ENCODE measurements at regions not wholly inside any gene's neighbourhood (a gene's known extent, or its start where the extent isn't known, plus 50 kb on each side); places are given as distances from the start of the nearest gene placed in this dataset.
A peak's percentile ranks its signal among the peaks of the same experiment; 100 is the strongest.

DNA sequence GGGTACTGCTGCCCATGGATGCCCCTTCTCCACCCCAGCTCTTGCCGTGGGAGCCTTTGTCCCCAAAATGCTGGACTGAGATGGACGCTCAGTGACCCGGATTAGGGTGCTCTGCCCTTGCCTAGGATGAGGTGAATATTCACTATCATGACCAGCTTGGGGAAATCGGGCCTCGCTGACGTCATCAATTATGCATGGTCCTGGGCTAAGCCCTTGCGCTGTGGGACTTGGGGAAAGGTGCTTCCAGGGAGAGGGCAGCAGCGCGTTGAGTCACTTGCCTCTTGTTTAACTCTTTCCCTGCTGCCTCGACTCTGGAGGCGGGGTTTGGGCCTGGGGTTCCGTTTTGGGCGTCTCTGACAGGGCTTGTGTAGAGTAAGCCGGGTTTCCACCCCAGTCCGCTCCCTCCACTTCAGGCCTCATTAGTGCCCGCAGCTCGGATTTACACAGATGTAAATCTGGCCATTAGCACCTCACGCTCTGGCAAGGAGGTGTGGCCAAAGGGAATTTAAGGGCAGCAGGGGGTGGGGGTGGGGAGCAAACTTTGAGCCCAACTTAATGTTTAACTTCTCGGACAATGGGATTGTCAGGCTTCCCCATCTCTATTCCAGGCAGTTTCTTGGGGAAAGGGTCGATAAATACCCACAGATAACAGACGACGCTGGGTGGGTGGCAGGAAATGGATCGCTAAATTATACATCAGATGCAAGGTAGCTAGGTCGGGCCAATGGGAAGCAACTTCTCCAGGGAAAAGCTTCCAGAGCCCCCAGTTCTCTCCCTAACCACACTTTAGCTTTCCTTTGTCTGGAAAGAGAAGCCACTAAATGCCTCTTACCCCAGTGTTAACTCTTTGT is 51.3 kb upstream of the TCF7L2 start:
- no peak overlapping the region for H2BK12ac ChIP-seq (ENCODE audit: insufficient read length, low read depth, low read length)
- no peak overlapping the region for H3K23ac ChIP-seq (ENCODE audit: insufficient read length, low read depth, low read length)
- no peak overlapping the region for H2BK5ac ChIP-seq (ENCODE audit: insufficient read length, low read length)
- peak overlapping the region; percentile 64 to 74 for H3K4me3 Mint-ChIP-seq
- peak; percentile 95 for DNase-seq
- 0 out of 2 replicates have a peak overlapping the region, but pooled peaks have one; percentile 1 for H3K14ac ChIP-seq (ENCODE audit: insufficient read depth, low read length)
- no peak for TF ChIP-seq CTCF (conservative IDR thresholded peaks at IDR 0.05)
- H3K27ac Mint-ChIP-seq, result peak overlapping the region; percentile 60 to 99 (median 96)
- no peaks in the 10 kb centered on the region for H3K79me2 ChIP-seq (ENCODE audit: insufficient read depth, low read length)
- H3K9me3 Mint-ChIP-seq, result no peaks in the 10 kb centered on the region; a peak in 1 of 5 replicates
- H3K36me3 Mint-ChIP-seq (ENCODE audit: insufficient read depth in 1 of 3, low read depth in 3 of 3), result peaks cover 0 to 5% (median 3%) of the 10 kb centered on the region in 3 experiments; a peak in 1 of 7 replicates
- peak overlapping the region; percentile 43 for H3K4me2 ChIP-seq (ENCODE audit: insufficient read depth, insufficient read length, low read length)
- peaks cover 32% of the 10 kb centered on the region in 2 experiments for H3K4me1 Mint-ChIP-seq
- H3K79me1 ChIP-seq (ENCODE audit: insufficient read depth, low read depth, low read length, poor library complexity, severe bottlenecking), result no peaks in the 10 kb centered on the region
- no CpG with 5 or more reads among the region's 24 CpGs for WGBS (ENCODE audit: extremely low coverage, insufficient read length, low lambda C conversion rate)
- no peak overlapping the region for H3K9ac ChIP-seq (ENCODE audit: extremely low read depth, insufficient read length, low read length)
- H3K9me3 ChIP-seq (ENCODE audit: control insufficient read depth, low read depth, low read length), result no peaks in the 10 kb centered on the region
- no peak overlapping the region for H2AK5ac ChIP-seq (ENCODE audit: insufficient read length, low read length)
- H2BK15ac ChIP-seq (ENCODE audit: low read depth, low read length), result no peak overlapping the region
- H3K18ac ChIP-seq (ENCODE audit: insufficient read length, low read depth, low read length), result no peak overlapping the region
- no peak overlapping the region for H2BK120ac ChIP-seq (ENCODE audit: low read depth, low read length, poor library complexity, severe bottlenecking)
- no peak overlapping the region for H3K27ac ChIP-seq (ENCODE audit: insufficient read length, low read depth, low read length)
- peaks cover 9% of the 10 kb centered on the region for H3K27me3 Mint-ChIP-seq (ENCODE audit: low read depth)
- H3T11ph ChIP-seq (ENCODE audit: low read length), result no peak overlapping the region
- no peak overlapping the region for H3K56ac ChIP-seq (ENCODE audit: insufficient read length, low read depth, low read length)
- no peak overlapping the region for H4K5ac ChIP-seq (ENCODE audit: insufficient read length, low read depth, low read length)
- H2AFZ ChIP-seq (ENCODE audit: low read length), result no peak overlapping the region
- no peak overlapping the region for H4K8ac ChIP-seq (replicated peaks; ENCODE audit: insufficient read length, low read depth, low read length)
- H3K4me1 ChIP-seq (ENCODE audit: insufficient read depth, low read length), result peaks cover 1% of the 10 kb centered on the region; the same call in 1 of the 2 replicates
- no peak overlapping the region for H2BK20ac ChIP-seq (ENCODE audit: low read depth, low read length, poor library complexity, severe bottlenecking)
- no peak overlapping the region for H3K4ac ChIP-seq (ENCODE audit: low read depth, low read length)
- no peak overlapping the region for H4K91ac ChIP-seq (ENCODE audit: insufficient read length, low read depth, low read length)
- H3K27me3 ChIP-seq (ENCODE audit: insufficient read depth, low read length), result 0 out of 2 replicates have a peak, but pooled peaks cover under 1% of the 10 kb centered on the region
- H4K20me1 ChIP-seq (ENCODE audit: control insufficient read depth, insufficient read depth, insufficient read length), result no peaks in the 10 kb centered on the region
- H3K23me2 ChIP-seq (ENCODE audit: insufficient read length, low read depth, low read length, poor library complexity, severe bottlenecking), result no peaks in the 10 kb centered on the region

All from H9 (cell line).